DOHH2 (cell line): ENCODE measurements at regions not wholly inside any gene's neighbourhood (a gene's known extent, or its start where the extent isn't known, plus 50 kb on each side); places are given as distances from the start of the nearest gene placed in this dataset.

Experiments used
- CTCF ChIP-seq: fragments of 200-600 bp; sonication (generic); IDR thresholded peaks from one replicate; pipeline ENCODE4 v1.5.1; 2014; ENCODE audit warnings: antibody characterized with exemption, mild to moderate bottlenecking, low read depth, low read length; ENCODE audit not compliant: poor library complexity, severe bottlenecking
- EZH2phosphoT487 ChIP-seq: fragments of 200-600 bp; sonication (generic); IDR thresholded peaks from 2 replicates; pipeline ENCODE4 v1.6.1; 2017; ENCODE audit warnings: borderline replicate concordance, mild to moderate bottlenecking, antibody characterized with exemption, low read length, moderate library complexity, mixed read lengths

GRCh38 chr21:24127651-24128050 lies 1479.6 kb downstream of the MRPL39 start:
- TF ChIP-seq CTCF (no peak), EZH2phosphoT487 (no peak)
